ENCODE measurements at regions not wholly inside any gene's neighbourhood (a gene's known extent, or its start where the extent isn't known, plus 50 kb on each side); places are given as distances from the start of the nearest gene placed in this dataset.

DNA sequence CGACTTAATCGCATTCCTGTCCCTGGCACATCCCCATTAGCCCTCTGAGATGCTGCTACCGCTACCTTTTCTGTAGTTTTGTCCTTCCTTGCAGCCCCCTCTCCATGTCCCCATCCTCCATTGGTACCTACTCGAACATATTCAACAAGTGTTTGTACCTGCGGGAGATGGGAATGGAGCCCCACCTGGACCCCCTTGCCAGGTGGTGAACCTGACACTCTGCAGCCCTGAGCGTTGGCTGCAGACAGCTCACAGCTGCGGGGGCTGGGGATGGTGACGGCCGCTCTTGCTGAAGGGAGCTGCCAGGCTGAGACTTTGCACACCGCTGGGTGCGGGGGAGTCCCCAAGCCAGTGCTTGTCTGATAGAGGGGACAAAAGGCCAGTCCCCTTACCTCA, 96.3 kb upstream of the DAP start:
- TF ChIP-seq POLR2A (IDR thresholded peaks at IDR 0.05), result no peak
- TF ChIP-seq, protein P1, sequence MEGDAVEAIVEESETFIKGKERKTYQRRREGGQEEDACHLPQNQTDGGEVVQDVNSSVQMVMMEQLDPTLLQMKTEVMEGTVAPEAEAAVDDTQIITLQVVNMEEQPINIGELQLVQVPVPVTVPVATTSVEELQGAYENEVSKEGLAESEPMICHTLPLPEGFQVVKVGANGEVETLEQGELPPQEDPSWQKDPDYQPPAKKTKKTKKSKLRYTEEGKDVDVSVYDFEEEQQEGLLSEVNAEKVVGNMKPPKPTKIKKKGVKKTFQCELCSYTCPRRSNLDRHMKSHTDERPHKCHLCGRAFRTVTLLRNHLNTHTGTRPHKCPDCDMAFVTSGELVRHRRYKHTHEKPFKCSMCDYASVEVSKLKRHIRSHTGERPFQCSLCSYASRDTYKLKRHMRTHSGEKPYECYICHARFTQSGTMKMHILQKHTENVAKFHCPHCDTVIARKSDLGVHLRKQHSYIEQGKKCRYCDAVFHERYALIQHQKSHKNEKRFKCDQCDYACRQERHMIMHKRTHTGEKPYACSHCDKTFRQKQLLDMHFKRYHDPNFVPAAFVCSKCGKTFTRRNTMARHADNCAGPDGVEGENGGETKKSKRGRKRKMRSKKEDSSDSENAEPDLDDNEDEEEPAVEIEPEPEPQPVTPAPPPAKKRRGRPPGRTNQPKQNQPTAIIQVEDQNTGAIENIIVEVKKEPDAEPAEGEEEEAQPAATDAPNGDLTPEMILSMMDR (IDR thresholded peaks at IDR 0.05 in 4 of 5, conservative IDR thresholded peaks at IDR 0.05 in 1 of 5), result no peak

Data from gastrocnemius medialis (tissue), 4 donors.